Neural crest cell (in vitro differentiated cells): ENCODE measurements at regions not wholly inside any gene's neighbourhood (a gene's known extent, or its start where the extent isn't known, plus 50 kb on each side); places are given as distances from the start of the nearest gene placed in this dataset.

Experiments used
- DNase-seq: peaks from one replicate; pipeline ENCODE4 v3.0.0; 2021; ENCODE audit warnings: low read depth, mixed read lengths, low spot score
- H3K27ac Mint-ChIP-seq: one replicate; pipeline ENCODE4 v1.8.0; 2021; ENCODE audit warnings: mild to moderate bottlenecking, mixed read lengths; ENCODE audit not compliant: unreplicated experiment
- H3K27me3 Mint-ChIP-seq: 2 replicates; pipeline ENCODE4 v1.8.0; 2021; ENCODE audit warnings: low read depth, mild to moderate bottlenecking, mixed read lengths
- H3K36me3 Mint-ChIP-seq: 2 replicates; pipeline ENCODE4 v1.8.0; 2021; ENCODE audit warnings: low read depth, mild to moderate bottlenecking, mixed read lengths
- H3K4me1 Mint-ChIP-seq: 2 replicates; pipeline ENCODE4 v1.8.0; 2021; ENCODE audit warnings: mixed read lengths
- H3K4me3 Mint-ChIP-seq: one replicate; pipeline ENCODE4 v1.8.0; 2021; ENCODE audit warnings: mild to moderate bottlenecking, mixed read lengths
- H3K9me3 Mint-ChIP-seq: 2 replicates; pipeline ENCODE4 v1.8.0; 2021; ENCODE audit warnings: mixed read lengths
- TF ChIP-seq, protein P1 (sequence below): fragments of 200-600 bp; sonication (generic); conservative IDR thresholded peaks from 2 replicates; pipeline ENCODE4 v1.5.0; 2021; ENCODE audit warnings: antibody characterized with exemption, mild to moderate bottlenecking

DNA sequence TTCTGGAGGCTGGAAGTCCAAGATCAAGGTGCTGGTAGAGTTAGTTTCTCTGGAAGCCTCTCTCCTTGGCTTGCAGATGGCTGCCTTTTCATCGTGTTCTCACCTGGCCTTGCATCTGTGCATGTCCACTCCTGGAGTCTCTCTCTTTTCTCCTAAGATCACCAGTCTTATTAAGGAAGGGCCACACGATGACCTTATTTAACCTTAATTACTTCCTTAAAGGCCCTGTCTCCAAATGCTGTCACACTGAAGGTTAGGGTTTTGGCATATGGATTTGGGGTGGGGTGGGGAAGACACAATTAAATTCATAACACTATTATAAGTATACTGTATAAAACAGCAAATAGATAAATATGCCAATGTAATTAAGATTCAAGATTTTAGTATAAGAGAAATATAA, 402.4 kb upstream of the HS6ST1 start:
- Mint-ChIP-seq H3K27me3 (no peaks in the 10 kb centered on the region), H3K4me1 (no peaks in the 10 kb centered on the region), H3K36me3 (no peaks in the 10 kb centered on the region), H3K27ac (no peak overlapping the region), H3K4me3 (no peak overlapping the region), H3K9me3 (peaks cover 4% of the 10 kb centered on the region)
- no peak for DNase-seq
- TF ChIP-seq, protein P1, sequence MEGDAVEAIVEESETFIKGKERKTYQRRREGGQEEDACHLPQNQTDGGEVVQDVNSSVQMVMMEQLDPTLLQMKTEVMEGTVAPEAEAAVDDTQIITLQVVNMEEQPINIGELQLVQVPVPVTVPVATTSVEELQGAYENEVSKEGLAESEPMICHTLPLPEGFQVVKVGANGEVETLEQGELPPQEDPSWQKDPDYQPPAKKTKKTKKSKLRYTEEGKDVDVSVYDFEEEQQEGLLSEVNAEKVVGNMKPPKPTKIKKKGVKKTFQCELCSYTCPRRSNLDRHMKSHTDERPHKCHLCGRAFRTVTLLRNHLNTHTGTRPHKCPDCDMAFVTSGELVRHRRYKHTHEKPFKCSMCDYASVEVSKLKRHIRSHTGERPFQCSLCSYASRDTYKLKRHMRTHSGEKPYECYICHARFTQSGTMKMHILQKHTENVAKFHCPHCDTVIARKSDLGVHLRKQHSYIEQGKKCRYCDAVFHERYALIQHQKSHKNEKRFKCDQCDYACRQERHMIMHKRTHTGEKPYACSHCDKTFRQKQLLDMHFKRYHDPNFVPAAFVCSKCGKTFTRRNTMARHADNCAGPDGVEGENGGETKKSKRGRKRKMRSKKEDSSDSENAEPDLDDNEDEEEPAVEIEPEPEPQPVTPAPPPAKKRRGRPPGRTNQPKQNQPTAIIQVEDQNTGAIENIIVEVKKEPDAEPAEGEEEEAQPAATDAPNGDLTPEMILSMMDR: no peak

DNA sequence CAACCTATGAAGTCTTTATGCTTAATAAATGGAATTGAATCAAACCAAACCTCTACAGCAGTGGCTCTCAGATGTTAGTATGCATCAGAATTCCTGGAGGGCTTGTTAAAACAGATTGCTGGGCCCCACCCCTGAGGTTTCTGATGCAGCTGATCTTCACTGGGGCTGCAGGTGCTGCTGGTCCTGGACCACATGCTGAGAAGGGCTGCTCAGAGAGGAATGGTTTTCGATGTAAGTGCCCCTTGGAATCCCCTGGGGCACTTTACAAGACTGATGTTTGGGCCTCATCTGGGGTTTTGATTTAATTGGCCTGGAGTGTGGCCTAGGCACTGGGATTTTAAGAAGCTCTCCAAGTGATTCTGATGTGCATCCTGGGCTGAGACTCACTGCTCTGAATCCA, 403.8 kb upstream of the HS6ST1 start:
- no peaks in the 10 kb centered on the region for H3K4me1 Mint-ChIP-seq
- no peak for DNase-seq
- H3K9me3 Mint-ChIP-seq: peaks cover 4% of the 10 kb centered on the region
- H3K36me3 Mint-ChIP-seq: peaks cover 3% of the 10 kb centered on the region
- TF ChIP-seq, protein P1: no peak
- H3K27ac Mint-ChIP-seq: peak overlapping the region; percentile 64
- H3K4me3 Mint-ChIP-seq: no peak overlapping the region
- no peaks in the 10 kb centered on the region for H3K27me3 Mint-ChIP-seq

DNA sequence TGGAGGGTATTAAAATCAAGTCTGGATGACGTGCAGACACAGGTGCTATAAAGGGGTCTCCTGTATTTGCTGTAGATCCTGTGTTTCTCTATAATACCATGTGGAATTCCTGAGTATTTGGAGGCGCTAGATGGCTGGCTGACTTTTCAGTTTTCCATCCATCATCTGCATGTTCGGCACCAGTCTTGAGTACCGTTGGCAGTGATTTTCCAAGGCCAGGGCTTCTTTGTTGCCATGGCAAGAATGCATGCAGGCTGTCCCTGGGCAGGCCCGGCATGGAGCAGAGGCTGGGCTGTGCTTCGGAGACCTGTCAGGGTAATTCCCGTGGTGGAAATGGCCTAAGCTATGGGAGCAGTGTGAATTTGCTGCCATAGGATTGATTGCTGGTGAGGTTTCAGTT, 405.9 kb upstream of the HS6ST1 start:
- Mint-ChIP-seq H3K4me1 (no peaks in the 10 kb centered on the region), H3K27ac (no peak overlapping the region), H3K36me3 (peaks cover 7% of the 10 kb centered on the region), H3K4me3 (no peak overlapping the region), H3K9me3 (peaks cover 8% of the 10 kb centered on the region), H3K27me3 (no peaks in the 10 kb centered on the region)
- no peak for DNase-seq
- TF ChIP-seq, protein P1: no peak

DNA sequence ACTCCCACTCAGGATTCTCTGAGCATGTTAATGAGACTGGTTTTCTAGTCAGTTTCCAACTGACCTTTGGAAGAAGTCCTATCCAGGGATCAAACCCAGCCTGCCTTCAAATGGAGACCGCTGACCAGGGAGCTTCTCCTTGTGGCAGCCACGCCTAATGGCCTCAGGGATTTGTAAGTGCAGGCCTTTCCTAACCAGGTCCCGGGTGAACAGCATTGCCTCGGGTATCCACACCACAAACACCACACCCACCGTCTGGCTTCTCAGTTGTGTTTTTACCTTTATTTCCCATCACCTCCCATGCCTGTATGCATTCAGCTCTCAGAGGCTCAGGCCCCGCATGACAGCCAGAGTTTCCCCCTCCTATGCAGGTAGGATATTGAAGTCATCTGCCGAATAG, 406.3 kb upstream of the HS6ST1 start:
- Mint-ChIP-seq H3K4me3 (no peak overlapping the region), H3K9me3 (peaks cover 7% of the 10 kb centered on the region), H3K27ac (no peak overlapping the region), H3K4me1 (no peaks in the 10 kb centered on the region), H3K36me3 (peaks cover 10% of the 10 kb centered on the region), H3K27me3 (no peaks in the 10 kb centered on the region)
- TF ChIP-seq, protein P1: no peak
- no peak for DNase-seq

DNA sequence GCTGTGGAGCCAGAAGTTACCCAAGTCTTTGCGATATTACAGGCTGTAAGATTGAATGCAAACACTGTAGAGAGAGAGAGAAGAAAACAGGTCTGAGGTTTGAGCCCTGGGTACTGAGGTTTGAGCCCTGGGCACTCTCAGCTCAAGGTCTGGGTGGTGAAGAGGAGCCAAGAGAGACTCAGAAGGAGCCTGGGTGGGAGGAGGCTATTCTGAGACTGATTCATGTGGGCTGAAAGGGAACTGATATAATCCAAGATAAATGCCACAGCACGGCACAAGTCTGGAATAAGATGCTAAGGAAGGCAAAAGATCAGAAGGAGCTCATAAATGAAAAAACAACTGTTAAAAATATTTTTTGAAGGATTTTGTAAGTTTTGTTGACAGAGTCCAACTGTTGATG, 407.6 kb upstream of the HS6ST1 start:
- no peak overlapping the region for H3K27ac Mint-ChIP-seq
- peaks cover 10% of the 10 kb centered on the region for H3K36me3 Mint-ChIP-seq
- TF ChIP-seq, protein P1: no peak
- no peaks in the 10 kb centered on the region for H3K27me3 Mint-ChIP-seq
- H3K4me1 Mint-ChIP-seq: no peaks in the 10 kb centered on the region
- no peak overlapping the region for H3K4me3 Mint-ChIP-seq
- no peak for DNase-seq
- peaks cover 9% of the 10 kb centered on the region for H3K9me3 Mint-ChIP-seq

DNA sequence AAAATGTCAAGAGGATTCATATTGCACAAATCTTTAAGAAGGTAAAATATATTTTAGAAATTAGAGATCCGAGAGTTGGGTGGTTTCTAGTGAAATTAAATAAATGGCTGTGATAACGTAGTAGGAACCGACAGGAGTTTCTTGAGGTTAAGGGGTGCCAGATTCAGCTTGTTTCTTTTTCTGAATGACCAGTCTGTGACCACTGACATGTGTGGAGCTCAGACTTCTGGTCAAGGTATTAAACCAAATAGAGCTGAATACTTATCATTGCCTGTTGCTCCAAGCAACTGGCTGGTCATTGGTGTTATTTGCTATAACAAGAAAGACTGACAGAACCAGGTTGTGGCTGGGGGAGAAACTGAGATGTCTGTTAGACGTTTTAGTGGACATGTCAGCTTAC, 408.2 kb upstream of the HS6ST1 start:
- Mint-ChIP-seq H3K36me3 (peaks cover 10% of the 10 kb centered on the region), H3K27ac (no peak overlapping the region), H3K9me3 (peaks cover 9% of the 10 kb centered on the region), H3K27me3 (no peaks in the 10 kb centered on the region), H3K4me1 (no peaks in the 10 kb centered on the region), H3K4me3 (no peak overlapping the region)
- TF ChIP-seq, protein P1: no peak
- no peak for DNase-seq
